ENCODE measurements at regions not wholly inside any gene's neighbourhood (a gene's known extent, or its start where the extent isn't known, plus 50 kb on each side); places are given as distances from the start of the nearest gene placed in this dataset.

- DNase-seq (ENCODE audit: low read depth in 1 of 2, low spot score in 1 of 2) (no peak), ATAC-seq (no peak), FAIRE-seq (no peak)
- Histone ChIP-seq H3K4me3 (no peak overlapping the region), H3K4me1 (no peaks in the 10 kb centered on the region), H3K4me2 (no peak overlapping the region), H3K27ac (no peak overlapping the region), H3K9me3 (no peaks in the 10 kb centered on the region)
- no peak for TF ChIP-seq E2F6 (IDR thresholded peaks at IDR 0.05; ENCODE audit: borderline replicate concordance, low read depth)
- no peak for TF ChIP-seq HDAC2 (IDR thresholded peaks at IDR 0.05)
- TF ChIP-seq REST (IDR thresholded peaks at IDR 0.05) = no peak
- no peak for TF ChIP-seq HES2 (IDR thresholded peaks at IDR 0.05)
- TF ChIP-seq NPAS2 (CRISPR knock-in tag; IDR thresholded peaks at IDR 0.05; ENCODE audit: borderline replicate concordance) = no peak
- TF ChIP-seq SMC3 (IDR thresholded peaks at IDR 0.05) = no peak
- WGBS (ENCODE audit: missing lambda C conversion rate) = 66% methylated on average over 4 of the region's 4 CpGs
- CTCF ChIA-PET = no interaction called here
- POLR2A ChIA-PET = no interaction called here
These were observed 127.6 kb downstream of the XCL2 start for GRCh38 chr1:168416220-168416619.

- Histone ChIP-seq H3K4me3 (no peak overlapping the region), H3K27ac (no peak overlapping the region), H3K9me3 (no peaks in the 10 kb centered on the region), H3K4me2 (no peak overlapping the region), H3K4me1 (no peaks in the 10 kb centered on the region)
- ChIA-PET POLR2A (no interaction called here), CTCF (interaction anchor here (0.5 kb wide), 1 partner anchor 626 kb away, joined by 5 read pairs; no protein-coding TSS in a partner anchor)
- FAIRE-seq (no peak), ATAC-seq (no peak), DNase-seq (ENCODE audit: low read depth in 1 of 2, low spot score in 1 of 2) (no peak)
- TF ChIP-seq TP53 (CRISPR knock-in tag; IDR thresholded peaks at IDR 0.05) (no peak), RFX5 (IDR thresholded peaks at IDR 0.05) (no peak)
- WGBS (ENCODE audit: missing lambda C conversion rate) = 84% methylated on average over 2 of the region's 2 CpGs
These were observed 128.9 kb downstream of the XCL2 start for GRCh38 chr1:168414914-168415313.

- H3K4me3 ChIP-seq = no peak overlapping the region
- peaks cover 17% of the 10 kb centered on the region for H3K4me1 ChIP-seq
- ATAC-seq (no peak), FAIRE-seq (no peak), DNase-seq (ENCODE audit: low read depth in 1 of 2, low spot score in 1 of 2) (no peak)
- H3K4me2 ChIP-seq = no peak overlapping the region
- no peak overlapping the region for H3K27ac ChIP-seq
- POLR2A ChIA-PET = no interaction called here
- WGBS (ENCODE audit: missing lambda C conversion rate) = 88% methylated on average over 8 of the region's 8 CpGs
- no peak for TF ChIP-seq NR3C1 (IDR thresholded peaks at IDR 0.05)
- no peak for TF ChIP-seq HOXB5 (CRISPR knock-in tag; IDR thresholded peaks at IDR 0.05)
- TF ChIP-seq JUN (IDR thresholded peaks at IDR 0.05) = no peak
- no peak for TF ChIP-seq FOXS1 (CRISPR knock-in tag; IDR thresholded peaks at IDR 0.05)
- no peak for TF ChIP-seq RFX5 (IDR thresholded peaks at IDR 0.05)
- TF ChIP-seq TP53 (CRISPR knock-in tag; IDR thresholded peaks at IDR 0.05) = no peak
- TF ChIP-seq BHLHE40 (IDR thresholded peaks at IDR 0.05; ENCODE audit: low read depth, low read length) = no peak
- no peak for TF ChIP-seq PBX3 (IDR thresholded peaks at IDR 0.05)
- no peak for TF ChIP-seq RCOR1 (IDR thresholded peaks at IDR 0.05; ENCODE audit: low read depth, low read length)
- no peak for TF ChIP-seq USF2 (IDR thresholded peaks at IDR 0.05)
- TF ChIP-seq HDAC2 (IDR thresholded peaks at IDR 0.05) = no peak
- no peak for TF ChIP-seq FOSL2 (IDR thresholded peaks at IDR 0.05)
- TF ChIP-seq FOSL2 (CRISPR knock-in tag; IDR thresholded peaks at IDR 0.05) = no peak
- TF ChIP-seq CBX8 (IDR thresholded peaks at IDR 0.05) = no peak
- no peak for TF ChIP-seq ELK1 (IDR thresholded peaks at IDR 0.05; ENCODE audit: low read depth, low read length)
- TF ChIP-seq CHD4 (IDR thresholded peaks at IDR 0.05; ENCODE audit: borderline replicate concordance) = no peak
- peaks cover 7% of the 10 kb centered on the region; the same call in 2 of the 3 replicates for H3K9me3 ChIP-seq
- CTCF ChIA-PET = interaction anchor here (0.9 kb wide), 1 partner anchor 12 kb away, joined by 3 read pairs; no protein-coding TSS in a partner anchor
These were observed 129.8 kb downstream of the TBX19 start for GRCh38 chr1:168410464-168410863.
